Stimulated activated CD8-positive, alpha-beta memory T cell treated with anti-CD3 and anti-CD28 coated beads, Interleukin-7, amount 100 ng/mL, for 4 hours (primary cell): ENCODE measurements at regions not wholly inside any gene's neighbourhood (a gene's known extent, or its start where the extent isn't known, plus 50 kb on each side); places are given as distances from the start of the nearest gene placed in this dataset.
"Not testable (repeated sequence)": the region's sequence is repeated elsewhere in the genome, so short reads cannot be mapped to it uniquely, and the experiment has no call there.

ENCODE experiments used
- DNase-seq, 2 donors: peaks; one replicate each; pipeline ENCODE4 v3.0.0-alpha.2; 2020; ENCODE audit warnings: low read depth in 2 of 2

DNA sequence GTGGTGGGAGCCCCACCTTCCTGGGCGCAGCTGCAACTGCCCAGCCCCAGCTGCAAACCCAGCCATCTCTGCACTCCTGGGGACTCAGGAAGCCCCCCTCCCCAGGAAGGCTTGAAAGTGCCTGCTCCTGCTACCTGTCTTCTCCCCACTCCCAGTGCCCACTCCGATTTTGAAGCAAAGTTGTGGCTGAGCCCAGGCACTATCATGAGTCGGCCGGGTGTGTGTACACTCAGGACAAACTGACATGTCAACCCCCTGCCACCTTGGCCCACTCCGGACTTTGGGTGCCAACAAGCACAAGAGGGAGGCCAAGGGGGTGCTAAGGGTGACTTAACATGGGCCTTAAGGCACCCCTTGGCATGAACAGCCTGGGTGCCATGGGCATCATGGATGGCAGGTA is 325.5 kb upstream of the PTGER4 start:
- DNase-seq: no peak

DNA sequence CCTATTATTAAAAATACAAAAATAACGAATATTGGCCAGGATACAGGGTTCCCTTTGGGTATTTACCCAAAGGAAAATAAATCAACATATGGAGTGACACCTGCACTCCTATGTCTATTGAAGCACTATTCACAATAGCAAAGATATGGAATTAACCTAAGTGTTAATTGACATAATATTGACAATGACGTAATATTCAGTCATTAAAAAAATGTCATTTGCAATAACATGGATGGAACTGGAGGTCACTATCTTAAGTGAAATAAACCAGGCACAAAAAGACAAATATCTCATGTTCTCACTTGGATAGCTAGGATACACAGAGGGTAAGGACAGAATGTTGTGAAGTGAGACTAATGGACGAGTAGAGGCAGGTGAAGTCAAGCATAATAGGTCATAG is 326.3 kb upstream of the PTGER4 start:
- DNase-seq: no peak

DNA sequence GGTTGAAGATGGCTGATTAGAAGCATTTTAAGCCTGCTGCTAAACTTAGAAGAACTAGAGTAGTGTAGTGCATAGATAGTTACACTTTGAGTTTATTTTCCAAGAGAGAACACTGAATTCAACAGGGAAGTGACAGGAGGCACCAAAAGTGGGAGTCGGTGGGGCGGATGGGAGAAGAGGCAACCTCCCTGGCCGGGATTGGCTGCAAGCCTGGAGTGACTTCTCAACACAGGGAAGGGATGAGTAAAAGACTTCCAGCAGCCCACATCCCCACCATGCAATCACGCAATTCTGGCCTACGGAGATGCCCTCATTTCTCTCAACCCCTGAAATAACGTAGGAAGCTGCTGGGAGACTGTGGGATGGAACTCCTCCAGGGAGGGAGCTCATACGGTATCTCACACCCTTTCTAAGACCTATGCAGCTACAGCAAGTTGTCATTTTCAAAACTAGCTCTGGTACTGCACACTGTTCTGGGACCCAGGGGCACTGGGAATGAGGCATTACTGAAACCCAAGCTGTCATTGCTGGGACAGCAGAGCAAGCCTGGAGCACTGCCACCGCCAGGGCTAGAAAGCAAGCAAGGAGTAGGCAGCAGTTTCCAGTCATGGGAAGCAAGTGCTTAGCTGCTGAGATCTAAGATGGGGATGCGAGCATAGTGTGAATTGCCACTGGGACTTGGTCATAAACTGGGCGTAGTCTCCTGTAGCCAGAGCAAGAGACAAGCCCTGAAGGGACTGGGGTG is 331.6 kb upstream of the PTGER4 start:
- DNase-seq: no peak

GRCh38 chr5:40346901-40347300 is 332.8 kb upstream of the PTGER4 start:
- DNase-seq: no peak

DNA sequence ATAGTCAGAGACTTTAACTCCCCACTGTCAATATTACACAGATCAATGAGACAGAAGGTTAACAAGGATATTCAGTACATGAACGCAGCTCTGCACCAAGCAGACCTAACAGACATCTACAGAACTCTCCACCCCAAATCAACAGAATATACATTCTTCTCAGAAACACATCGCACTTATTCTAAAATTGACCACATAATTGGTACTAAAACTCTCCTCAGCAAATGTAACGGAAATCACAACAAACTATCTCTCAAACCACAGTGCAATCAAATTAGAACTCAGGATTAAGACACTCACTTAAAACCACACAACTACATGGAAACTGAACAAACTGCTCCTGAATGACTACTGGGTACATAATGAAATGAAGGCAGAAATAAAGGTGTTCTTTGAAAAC is 341.3 kb upstream of the PTGER4 start:
- not testable (repeated sequence) for DNase-seq

GRCh38 chr5:40334242-40334635 is 345.5 kb upstream of the PTGER4 start:
- DNase-seq: no peak

GRCh38 chr5:40333459-40334241 is 346.1 kb upstream of the PTGER4 start:
- DNase-seq: no peak

DNA sequence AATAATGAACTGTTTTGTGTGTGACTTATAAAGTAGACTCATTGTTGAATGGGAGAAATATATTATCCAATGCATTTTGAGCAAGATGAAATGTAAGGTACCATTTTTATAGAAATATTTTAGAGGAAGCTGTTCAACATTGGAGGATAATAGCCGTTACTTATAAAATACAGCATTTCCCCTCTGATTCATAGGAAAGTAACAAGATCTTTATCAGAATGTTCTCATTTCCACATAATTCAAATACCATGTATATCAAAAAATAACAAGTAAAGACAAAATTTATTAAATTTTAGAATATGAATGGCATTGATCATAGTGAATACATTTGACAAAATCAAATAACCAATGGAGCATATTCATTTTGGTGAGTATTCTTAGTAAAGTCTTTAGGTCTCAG is 346.7 kb upstream of the PTGER4 start:
- no peak for DNase-seq

- no peak for DNase-seq
Observed at GRCh38 chr5:40331616-40332015, 348.1 kb upstream of the PTGER4 start.

DNA sequence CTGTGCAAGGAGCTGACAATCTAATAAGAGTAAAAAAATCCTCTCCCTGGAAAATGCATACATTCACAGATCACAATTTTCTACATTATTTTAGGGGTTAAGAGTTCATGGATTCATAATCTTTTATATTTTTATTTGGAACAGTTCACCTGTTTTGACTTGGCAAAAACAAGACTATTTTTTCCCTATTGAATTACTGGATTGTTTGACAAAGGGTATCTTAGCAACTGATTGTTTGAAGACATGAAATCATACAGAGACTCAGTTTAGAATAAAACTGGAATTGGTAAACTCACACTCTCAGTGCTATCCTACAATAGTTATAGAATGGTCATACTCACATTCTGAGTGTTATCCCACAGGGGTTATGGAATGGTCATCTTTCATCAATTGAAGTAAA is 358.2 kb upstream of the PTGER4 start:
- DNase-seq: no peak

DNA sequence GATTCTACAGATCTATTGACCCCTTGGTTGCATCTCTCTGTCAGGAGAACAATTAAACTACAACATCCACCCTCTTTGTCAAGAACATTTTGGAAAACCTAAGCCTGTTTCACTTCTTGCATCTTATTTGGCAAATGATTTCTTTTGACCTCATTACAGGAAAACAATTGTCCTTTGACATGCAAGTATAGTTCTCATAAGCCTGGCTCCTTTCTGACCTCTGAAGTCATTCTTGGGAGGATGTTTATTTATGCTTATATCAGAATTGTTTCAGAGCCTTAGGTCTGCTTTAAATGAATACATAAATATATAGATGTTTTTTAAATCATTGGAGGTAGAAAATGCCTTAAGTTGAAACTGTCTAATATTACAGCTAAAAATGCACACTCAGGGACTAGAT is 361.3 kb upstream of the PTGER4 start:
- DNase-seq: no peak

- DNase-seq: no peak
Observed at GRCh38 chr5:40317023-40317422, 362.7 kb upstream of the PTGER4 start.

DNA sequence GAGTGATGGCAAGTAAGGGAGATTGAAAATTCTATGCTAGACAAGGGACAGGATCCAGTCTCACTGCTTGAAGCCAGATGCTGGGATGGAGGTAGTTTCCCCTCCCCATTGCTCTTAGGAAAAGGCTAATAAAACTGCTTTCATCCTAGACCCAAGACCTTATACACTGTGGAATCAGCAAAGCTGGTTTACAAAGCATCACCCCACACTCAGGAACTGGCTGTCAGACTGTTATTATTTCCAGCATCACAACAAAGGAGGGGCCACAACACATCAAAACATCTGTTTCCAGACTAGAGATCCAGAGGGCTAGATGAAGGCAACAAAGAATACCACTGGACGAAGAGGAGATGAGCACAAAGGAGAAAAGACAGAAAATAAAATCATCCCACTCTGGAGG is 364.6 kb upstream of the PTGER4 start:
- no peak for DNase-seq

GRCh38 chr5:40314275-40314674 is 365.4 kb upstream of the PTGER4 start:
- no peak for DNase-seq

DNA sequence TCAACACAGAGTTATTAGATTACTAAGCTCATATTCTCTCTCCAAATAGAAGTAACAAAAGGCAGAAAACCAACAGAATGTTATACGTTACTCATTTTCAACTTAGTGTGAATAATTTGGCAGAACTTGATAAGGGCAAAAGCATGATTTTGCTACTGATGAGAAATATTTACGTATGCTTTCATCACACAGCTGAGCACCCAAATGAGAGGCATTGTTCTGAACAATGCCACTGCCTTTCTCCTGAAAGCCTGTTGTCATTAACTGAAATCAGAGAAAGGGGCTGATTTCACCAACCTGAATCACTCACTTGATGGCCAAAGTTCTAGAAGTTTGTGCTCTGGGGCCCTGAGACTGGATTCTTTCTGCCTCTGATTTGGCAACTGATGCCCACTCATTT is 367.5 kb upstream of the PTGER4 start:
- DNase-seq: no peak

GRCh38 chr5:40309851-40310250 is 369.9 kb upstream of the PTGER4 start:
- no peak for DNase-seq

- no peak for DNase-seq
Observed at GRCh38 chr5:40308867-40309266, 370.8 kb upstream of the PTGER4 start.

DNA sequence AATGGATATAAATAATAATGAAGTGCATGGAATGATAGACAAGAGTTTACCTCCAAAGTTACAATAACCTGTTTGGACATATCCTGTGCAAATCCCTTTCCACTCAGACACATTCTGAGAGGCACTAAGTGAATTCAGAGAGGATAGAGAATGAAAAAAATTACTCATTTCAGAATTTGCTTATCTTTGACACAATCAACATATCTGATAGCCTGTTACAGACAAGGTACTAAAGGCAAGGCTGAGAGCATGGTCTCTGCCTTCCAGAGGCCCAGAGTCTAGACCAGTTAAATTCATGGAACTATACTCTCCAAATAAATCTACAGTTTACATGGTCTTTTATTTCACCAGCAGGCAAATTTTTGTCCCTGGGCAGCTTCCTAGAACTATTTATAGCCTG is 371.8 kb upstream of the PTGER4 start:
- no peak for DNase-seq

DNA sequence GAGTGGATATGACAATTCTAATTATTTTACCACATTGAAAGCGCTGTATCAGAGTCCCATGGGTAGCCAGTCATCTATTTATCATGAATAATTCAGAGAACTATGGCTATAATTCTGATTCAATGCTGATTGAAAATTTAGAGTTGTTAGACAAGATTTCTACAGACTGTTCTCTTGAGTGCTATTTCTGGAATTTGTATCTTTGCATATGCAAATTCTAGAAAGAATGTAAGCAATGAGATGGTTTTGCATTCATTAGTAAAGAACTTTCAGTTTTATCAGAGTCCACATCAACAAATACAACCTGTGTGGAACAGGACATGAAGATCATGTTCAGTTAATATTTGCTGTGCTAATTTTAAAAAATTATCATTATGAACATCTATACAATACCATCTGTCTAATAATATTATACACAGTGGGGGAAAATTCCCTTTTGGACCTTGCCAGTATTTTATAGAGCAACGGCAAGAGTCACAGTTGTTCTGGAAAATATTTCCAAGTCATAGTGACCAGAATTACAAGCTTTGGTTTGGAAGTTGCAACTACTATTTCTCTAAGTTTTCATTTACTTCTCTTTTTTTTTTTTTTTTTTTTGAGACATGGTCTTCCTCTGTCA is 372.7 kb upstream of the PTGER4 start:
- no peak for DNase-seq

- DNase-seq: no peak
Observed at GRCh38 chr5:40292006-40292405, 387.7 kb upstream of the PTGER4 start.

DNA sequence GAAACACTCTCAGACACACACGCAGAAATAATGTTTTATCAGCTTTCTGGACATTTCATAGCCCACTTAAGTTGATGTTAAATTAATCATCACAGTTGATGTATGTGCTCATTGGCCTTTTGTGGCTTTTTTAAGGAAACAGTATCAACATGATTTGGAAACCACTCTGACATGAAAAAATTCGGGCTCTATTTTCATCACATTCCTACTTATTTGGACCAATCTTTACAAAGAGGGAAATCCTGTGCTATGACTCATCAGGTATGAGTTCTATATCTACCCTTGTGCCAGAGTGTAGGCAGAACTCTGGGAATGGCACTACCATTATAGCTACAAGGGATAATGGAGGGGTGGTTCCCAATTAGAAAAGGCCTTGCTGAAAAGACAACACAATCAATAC is 388.4 kb upstream of the PTGER4 start:
- DNase-seq: no peak

- no peak for DNase-seq
Observed at GRCh38 chr5:40288800-40289485, 390.8 kb upstream of the PTGER4 start.
